GM12874 (cell line): ENCODE measurements at regions not wholly inside any gene's neighbourhood (a gene's known extent, or its start where the extent isn't known, plus 50 kb on each side); places are given as distances from the start of the nearest gene placed in this dataset.

ENCODE experiments used
- TF ChIP-seq, protein P1 (sequence below): IDR thresholded peaks from 2 replicates; pipeline ENCODE4 v1.5.1; 2011; ENCODE audit warnings: low read depth, mild to moderate bottlenecking, control low read depth, low read length, moderate library complexity; ENCODE audit not compliant: insufficient read depth

GRCh38 chr9:64369114-64369513 lies 915.9 kb downstream of the FOXD4L5 start:
- TF ChIP-seq, protein P1, sequence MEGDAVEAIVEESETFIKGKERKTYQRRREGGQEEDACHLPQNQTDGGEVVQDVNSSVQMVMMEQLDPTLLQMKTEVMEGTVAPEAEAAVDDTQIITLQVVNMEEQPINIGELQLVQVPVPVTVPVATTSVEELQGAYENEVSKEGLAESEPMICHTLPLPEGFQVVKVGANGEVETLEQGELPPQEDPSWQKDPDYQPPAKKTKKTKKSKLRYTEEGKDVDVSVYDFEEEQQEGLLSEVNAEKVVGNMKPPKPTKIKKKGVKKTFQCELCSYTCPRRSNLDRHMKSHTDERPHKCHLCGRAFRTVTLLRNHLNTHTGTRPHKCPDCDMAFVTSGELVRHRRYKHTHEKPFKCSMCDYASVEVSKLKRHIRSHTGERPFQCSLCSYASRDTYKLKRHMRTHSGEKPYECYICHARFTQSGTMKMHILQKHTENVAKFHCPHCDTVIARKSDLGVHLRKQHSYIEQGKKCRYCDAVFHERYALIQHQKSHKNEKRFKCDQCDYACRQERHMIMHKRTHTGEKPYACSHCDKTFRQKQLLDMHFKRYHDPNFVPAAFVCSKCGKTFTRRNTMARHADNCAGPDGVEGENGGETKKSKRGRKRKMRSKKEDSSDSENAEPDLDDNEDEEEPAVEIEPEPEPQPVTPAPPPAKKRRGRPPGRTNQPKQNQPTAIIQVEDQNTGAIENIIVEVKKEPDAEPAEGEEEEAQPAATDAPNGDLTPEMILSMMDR, result peak; percentile 46
